ENCODE measurements at regions not wholly inside any gene's neighbourhood (a gene's known extent, or its start where the extent isn't known, plus 50 kb on each side); places are given as distances from the start of the nearest gene placed in this dataset.

DNA sequence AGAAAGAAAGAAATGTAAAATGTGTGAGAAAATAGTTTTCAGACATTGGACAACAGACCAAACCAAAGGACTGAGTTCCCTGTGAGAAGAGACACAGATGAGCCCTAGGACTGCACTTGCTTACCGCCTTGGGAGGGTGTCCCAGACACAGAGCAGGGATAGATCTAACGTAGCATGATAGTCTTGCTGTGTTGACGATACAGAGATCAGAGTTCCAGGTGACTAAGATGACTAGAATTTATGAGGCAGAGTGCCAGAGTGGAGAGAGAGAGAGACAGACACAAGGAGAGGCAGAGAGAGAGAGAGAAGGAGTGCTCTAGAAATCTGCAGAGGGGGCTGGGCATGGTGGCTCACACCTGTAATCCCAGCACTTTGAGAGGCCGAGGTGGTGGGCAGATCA lies 148.2 kb upstream of the LMNTD1 start:
- TF ChIP-seq, protein P1, sequence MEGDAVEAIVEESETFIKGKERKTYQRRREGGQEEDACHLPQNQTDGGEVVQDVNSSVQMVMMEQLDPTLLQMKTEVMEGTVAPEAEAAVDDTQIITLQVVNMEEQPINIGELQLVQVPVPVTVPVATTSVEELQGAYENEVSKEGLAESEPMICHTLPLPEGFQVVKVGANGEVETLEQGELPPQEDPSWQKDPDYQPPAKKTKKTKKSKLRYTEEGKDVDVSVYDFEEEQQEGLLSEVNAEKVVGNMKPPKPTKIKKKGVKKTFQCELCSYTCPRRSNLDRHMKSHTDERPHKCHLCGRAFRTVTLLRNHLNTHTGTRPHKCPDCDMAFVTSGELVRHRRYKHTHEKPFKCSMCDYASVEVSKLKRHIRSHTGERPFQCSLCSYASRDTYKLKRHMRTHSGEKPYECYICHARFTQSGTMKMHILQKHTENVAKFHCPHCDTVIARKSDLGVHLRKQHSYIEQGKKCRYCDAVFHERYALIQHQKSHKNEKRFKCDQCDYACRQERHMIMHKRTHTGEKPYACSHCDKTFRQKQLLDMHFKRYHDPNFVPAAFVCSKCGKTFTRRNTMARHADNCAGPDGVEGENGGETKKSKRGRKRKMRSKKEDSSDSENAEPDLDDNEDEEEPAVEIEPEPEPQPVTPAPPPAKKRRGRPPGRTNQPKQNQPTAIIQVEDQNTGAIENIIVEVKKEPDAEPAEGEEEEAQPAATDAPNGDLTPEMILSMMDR (IDR thresholded peaks at IDR 0.05; ENCODE audit: borderline replicate concordance, extremely low read depth, low read length, poor library complexity, severe bottlenecking), result no peak
- no peak for TF ChIP-seq EZH2 (IDR thresholded peaks at IDR 0.05; ENCODE audit: borderline replicate concordance, low read depth, low read length, severe bottlenecking)

Data from DND-41 (cell line).